HEK293 (cell line): ENCODE measurements at regions not wholly inside any gene's neighbourhood (a gene's known extent, or its start where the extent isn't known, plus 50 kb on each side); places are given as distances from the start of the nearest gene placed in this dataset.

Experiments used
- CTCF ChIP-seq: fragments of 450-650 bp; formaldehyde crosslinking; IDR thresholded peaks from 2 replicates; pipeline ENCODE4 v1.5.1; 2016; ENCODE audit warnings: missing biosample characterization, missing genetic modification characterization
- SCRT1 ChIP-seq: fragments of 450-650 bp; formaldehyde crosslinking; IDR thresholded peaks from 2 replicates; pipeline ENCODE4 v1.5.1; 2016; ENCODE audit warnings: missing biosample characterization, missing genetic modification characterization, borderline replicate concordance
- YY2 ChIP-seq: fragments of 450-650 bp; formaldehyde crosslinking; IDR thresholded peaks from 2 replicates; pipeline ENCODE4 v1.5.1; 2016; ENCODE audit warnings: missing biosample characterization, missing genetic modification characterization
- ZBTB44 ChIP-seq: fragments of 450-650 bp; IDR thresholded peaks from 2 replicates; pipeline ENCODE4 v1.5.1; 2018; ENCODE audit warnings: missing biosample characterization, mild to moderate bottlenecking, missing genetic modification characterization
- ZBTB8A ChIP-seq: fragments of 450-650 bp; formaldehyde crosslinking; IDR thresholded peaks from 2 replicates; pipeline ENCODE4 v1.5.1; 2016; ENCODE audit warnings: missing biosample characterization, missing genetic modification characterization
- ZNF140 ChIP-seq: fragments of 450-650 bp; formaldehyde crosslinking; IDR thresholded peaks from 2 replicates; pipeline ENCODE4 v1.5.1; 2016; ENCODE audit warnings: missing biosample characterization, missing genetic modification characterization
- ZNF610 ChIP-seq: fragments of 450-650 bp; formaldehyde crosslinking; IDR thresholded peaks from 2 replicates; pipeline ENCODE4 v1.5.1; 2016; ENCODE audit warnings: missing biosample characterization, missing genetic modification characterization, borderline replicate concordance
- ZNF777 ChIP-seq: fragments of 450-650 bp; formaldehyde crosslinking; IDR thresholded peaks from 2 replicates; pipeline ENCODE4 v1.5.1; 2017; ENCODE audit warnings: missing biosample characterization, missing genetic modification characterization, borderline replicate concordance

- no peak for TF ChIP-seq CTCF (tag by site-specific recombination)
- no peak for TF ChIP-seq SCRT1 (tag by site-specific recombination)
- no peak for TF ChIP-seq ZBTB8A (tag by site-specific recombination)
- no peak for TF ChIP-seq ZNF140 (tag by site-specific recombination)
- TF ChIP-seq YY2 (tag by site-specific recombination): no peak
- no peak for TF ChIP-seq ZBTB44 (tag by site-specific recombination)
- no peak for TF ChIP-seq ZNF610 (tag by site-specific recombination)
- TF ChIP-seq ZNF777 (tag by site-specific recombination): no peak
Observed at GRCh38 chr4:23584024-23584423, 305.8 kb downstream of the PPARGC1A start.
